ENCODE measurements at regions not wholly inside any gene's neighbourhood (a gene's known extent, or its start where the extent isn't known, plus 50 kb on each side); places are given as distances from the start of the nearest gene placed in this dataset.

- TF ChIP-seq POLR2A (IDR thresholded peaks at IDR 0.05) (no peak), POLR2AphosphoS5 (IDR thresholded peaks at IDR 0.05) (no peak)
- TF ChIP-seq, protein P1, sequence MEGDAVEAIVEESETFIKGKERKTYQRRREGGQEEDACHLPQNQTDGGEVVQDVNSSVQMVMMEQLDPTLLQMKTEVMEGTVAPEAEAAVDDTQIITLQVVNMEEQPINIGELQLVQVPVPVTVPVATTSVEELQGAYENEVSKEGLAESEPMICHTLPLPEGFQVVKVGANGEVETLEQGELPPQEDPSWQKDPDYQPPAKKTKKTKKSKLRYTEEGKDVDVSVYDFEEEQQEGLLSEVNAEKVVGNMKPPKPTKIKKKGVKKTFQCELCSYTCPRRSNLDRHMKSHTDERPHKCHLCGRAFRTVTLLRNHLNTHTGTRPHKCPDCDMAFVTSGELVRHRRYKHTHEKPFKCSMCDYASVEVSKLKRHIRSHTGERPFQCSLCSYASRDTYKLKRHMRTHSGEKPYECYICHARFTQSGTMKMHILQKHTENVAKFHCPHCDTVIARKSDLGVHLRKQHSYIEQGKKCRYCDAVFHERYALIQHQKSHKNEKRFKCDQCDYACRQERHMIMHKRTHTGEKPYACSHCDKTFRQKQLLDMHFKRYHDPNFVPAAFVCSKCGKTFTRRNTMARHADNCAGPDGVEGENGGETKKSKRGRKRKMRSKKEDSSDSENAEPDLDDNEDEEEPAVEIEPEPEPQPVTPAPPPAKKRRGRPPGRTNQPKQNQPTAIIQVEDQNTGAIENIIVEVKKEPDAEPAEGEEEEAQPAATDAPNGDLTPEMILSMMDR (IDR thresholded peaks at IDR 0.05): no peak
These were observed 561.2 kb upstream of the SGCD start for GRCh38 chr5:155765715-155766114.
